Activated CD4-positive, alpha-beta memory T cell treated with anti-CD3 and anti-CD28 coated beads for 36 hours (primary cell): ENCODE measurements at regions not wholly inside any gene's neighbourhood (a gene's known extent, or its start where the extent isn't known, plus 50 kb on each side); places are given as distances from the start of the nearest gene placed in this dataset.
"Not testable (repeated sequence)": the region's sequence is repeated elsewhere in the genome, so short reads cannot be mapped to it uniquely, and the experiment has no call there.

Experiments
- CTCF ChIA-PET: fragments of 350-600 bp; sonication (Branson Sonifier 250); formaldehyde crosslinking; loops from one replicate; lab custom pipeline; 2021; ENCODE audit warnings: antibody characterized with exemption, inconsistent platforms; lab: Charles Lee
- POLR2A ChIA-PET: fragments of 350-600 bp; sonication (Branson Sonifier 250); formaldehyde crosslinking; loops from one replicate; lab custom pipeline; 2021; ENCODE audit warnings: antibody characterized with exemption; lab: Charles Lee
- DNase-seq: peaks from one replicate; pipeline ENCODE4 v3.0.0-alpha.2; 2020
- H3K27ac Mint-ChIP-seq: one replicate; pipeline ENCODE4 v1.8.0; 2021; ENCODE audit warnings: mixed read lengths
- H3K27me3 Mint-ChIP-seq: one replicate; pipeline ENCODE4 v1.8.0; 2021; ENCODE audit warnings: mixed read lengths
- H3K36me3 Mint-ChIP-seq: one replicate; pipeline ENCODE4 v1.8.0; 2021; ENCODE audit warnings: mixed read lengths
- H3K4me1 Mint-ChIP-seq: one replicate; pipeline ENCODE4 v1.8.0; 2021; ENCODE audit warnings: low read depth, mixed read lengths
- H3K4me3 Mint-ChIP-seq: one replicate; pipeline ENCODE4 v1.8.0; 2021; ENCODE audit warnings: mild to moderate bottlenecking, mixed read lengths
- H3K9me3 Mint-ChIP-seq: one replicate; pipeline ENCODE4 v1.8.0; 2021; ENCODE audit warnings: mixed read lengths
- intact Hi-C: fragments of 100-400 bp; cut with micrococcal nuclease; formaldehyde crosslinking; loops from one replicate; pipeline ENCODE4 v1.15.1; 2023

DNA sequence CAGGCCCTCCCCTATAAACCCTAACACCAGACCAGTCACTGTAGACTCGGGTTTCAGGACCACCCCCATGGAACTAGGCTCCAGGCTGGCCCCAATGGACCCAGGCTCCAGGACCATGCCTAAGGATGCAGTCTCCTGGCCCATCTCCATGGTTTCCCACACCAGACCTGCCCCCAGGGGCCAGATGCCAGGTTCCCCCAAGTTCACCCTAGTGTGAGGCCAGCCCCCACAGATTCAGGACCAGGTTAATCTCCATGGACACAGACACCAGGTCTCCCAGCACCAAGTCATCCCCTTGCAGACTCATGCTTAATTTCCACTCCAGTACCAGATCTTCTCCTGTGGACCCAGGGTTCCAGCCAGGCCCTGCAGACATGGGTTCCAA, 103.8 kb upstream of the LANCL2 start:
- no peak overlapping the region for H3K4me3 Mint-ChIP-seq
- intact Hi-C loops: no loop called here
- ChIA-PET CTCF (no interaction called here), POLR2A (no interaction called here)
- no peaks in the 10 kb centered on the region for H3K9me3 Mint-ChIP-seq
- no peaks in the 10 kb centered on the region for H3K36me3 Mint-ChIP-seq
- H3K27ac Mint-ChIP-seq: no peak overlapping the region
- no peak for DNase-seq
- peaks cover 5% of the 10 kb centered on the region for H3K27me3 Mint-ChIP-seq
- H3K4me1 Mint-ChIP-seq: no peaks in the 10 kb centered on the region

DNA sequence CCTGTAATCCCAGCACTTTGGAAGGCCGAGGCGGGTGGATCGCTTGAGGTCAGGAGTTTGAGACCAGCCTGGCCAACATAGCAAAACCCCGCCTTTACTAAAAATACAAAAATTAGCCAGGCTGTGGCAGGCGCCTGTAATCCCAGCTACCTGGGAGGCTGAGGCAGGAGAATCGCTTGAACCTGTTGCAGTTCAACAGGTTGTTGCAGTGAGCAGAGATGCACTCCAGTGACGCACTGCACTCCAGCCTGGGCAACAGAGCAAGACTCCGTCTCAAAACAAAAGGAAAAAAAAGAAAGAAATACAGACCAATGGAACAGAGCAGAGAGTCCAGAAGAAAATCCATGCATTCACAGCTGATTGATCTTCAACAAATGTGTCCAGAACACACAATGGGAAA, 99.8 kb upstream of the LANCL2 start:
- DNase-seq, H3K27ac Mint-ChIP-seq, H3K4me3 Mint-ChIP-seq, H3K36me3 Mint-ChIP-seq, H3K4me1 Mint-ChIP-seq, POLR2A ChIA-PET, intact Hi-C loops, H3K9me3 Mint-ChIP-seq, H3K27me3 Mint-ChIP-seq: not testable (repeated sequence)
- CTCF ChIA-PET: interaction anchor here (0.8 to 3.4 kb wide), 3 partner anchors 10 to 492 kb away, joined by 3 to 27 read pairs (median 4); no protein-coding TSS in a partner anchor

- H3K9me3 Mint-ChIP-seq: no peaks in the 10 kb centered on the region
- H3K4me1 Mint-ChIP-seq: no peaks in the 10 kb centered on the region
- CTCF ChIA-PET: interaction anchor here (3.4 kb wide), 1 partner anchor 11 kb away, joined by 27 read pairs; no protein-coding TSS in a partner anchor
Observed at GRCh38 chr7:55265836-55266642, 99.1 kb upstream of the LANCL2 start.

GRCh38 chr7:55271069-55271626, 94.0 kb upstream of the LANCL2 start:
- no peak for DNase-seq
- CTCF ChIA-PET: interaction anchor here (1.2 to 1.7 kb wide), 5 partner anchors 13 to 497 kb away, joined by 3 to 11 read pairs (median 5); no protein-coding TSS in a partner anchor
- POLR2A ChIA-PET: no interaction called here
- Mint-ChIP-seq H3K9me3 (no peaks in the 10 kb centered on the region), H3K4me1 (no peaks in the 10 kb centered on the region), H3K27me3 (peaks cover 4% of the 10 kb centered on the region), H3K27ac (no peak overlapping the region), H3K4me3 (no peak overlapping the region), H3K36me3 (no peaks in the 10 kb centered on the region)
- intact Hi-C loops: no loop called here

More at GRCh38 chr7:55265836-55266642, 99.1 kb upstream of the LANCL2 start:
- H3K36me3 Mint-ChIP-seq: no peaks in the 10 kb centered on the region
- intact Hi-C loops: no loop called here
- H3K27me3 Mint-ChIP-seq: peaks cover 2% of the 10 kb centered on the region
- DNase-seq: no peak
- no peak overlapping the region for H3K4me3 Mint-ChIP-seq
- no peak overlapping the region for H3K27ac Mint-ChIP-seq
- POLR2A ChIA-PET: no interaction called here

DNA sequence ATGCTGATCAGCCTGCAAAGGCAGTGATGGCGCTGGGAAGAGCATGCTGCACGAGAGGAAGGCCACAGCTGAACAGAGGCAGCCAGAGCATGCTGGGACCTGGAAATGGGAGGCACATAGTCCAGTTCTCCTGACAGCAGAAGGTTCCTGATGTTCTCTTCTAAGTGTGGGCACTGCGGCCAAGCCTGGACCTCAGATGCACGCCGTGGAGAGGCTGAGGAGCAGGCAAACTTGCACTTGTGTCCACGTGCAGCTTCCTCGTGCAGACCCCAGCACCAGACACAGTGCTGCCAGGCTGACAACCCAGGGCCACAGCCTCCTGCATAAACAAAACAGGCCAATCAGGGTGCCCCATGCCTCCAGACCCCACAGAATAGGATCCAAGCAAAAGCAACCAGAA, 93.5 kb upstream of the LANCL2 start:
- Mint-ChIP-seq H3K4me3 (no peak overlapping the region), H3K4me1 (no peaks in the 10 kb centered on the region), H3K27ac (no peak overlapping the region), H3K27me3 (peaks cover 4% of the 10 kb centered on the region), H3K36me3 (no peaks in the 10 kb centered on the region), H3K9me3 (no peaks in the 10 kb centered on the region)
- intact Hi-C loops: no loop called here
- no peak for DNase-seq
- ChIA-PET POLR2A (no interaction called here), CTCF (interaction anchor here (1.5 to 1.7 kb wide), 2 partner anchors 16 to 144 kb away, joined by 5 to 11 read pairs; no protein-coding TSS in a partner anchor)

- no peaks in the 10 kb centered on the region for H3K36me3 Mint-ChIP-seq
- H3K9me3 Mint-ChIP-seq: no peaks in the 10 kb centered on the region
- CTCF ChIA-PET: interaction anchor here (0.7 to 1.7 kb wide), 2 partner anchors 18 to 143 kb away, joined by 3 to 5 read pairs; no protein-coding TSS in a partner anchor
- H3K4me3 Mint-ChIP-seq: no peak overlapping the region
- H3K4me1 Mint-ChIP-seq: no peaks in the 10 kb centered on the region
- POLR2A ChIA-PET: no interaction called here
- peaks cover 4% of the 10 kb centered on the region for H3K27me3 Mint-ChIP-seq
- intact Hi-C loops: no loop called here
- no peak for DNase-seq
- H3K27ac Mint-ChIP-seq: no peak overlapping the region
Observed at GRCh38 chr7:55272328-55272727, 92.8 kb upstream of the LANCL2 start.

DNA sequence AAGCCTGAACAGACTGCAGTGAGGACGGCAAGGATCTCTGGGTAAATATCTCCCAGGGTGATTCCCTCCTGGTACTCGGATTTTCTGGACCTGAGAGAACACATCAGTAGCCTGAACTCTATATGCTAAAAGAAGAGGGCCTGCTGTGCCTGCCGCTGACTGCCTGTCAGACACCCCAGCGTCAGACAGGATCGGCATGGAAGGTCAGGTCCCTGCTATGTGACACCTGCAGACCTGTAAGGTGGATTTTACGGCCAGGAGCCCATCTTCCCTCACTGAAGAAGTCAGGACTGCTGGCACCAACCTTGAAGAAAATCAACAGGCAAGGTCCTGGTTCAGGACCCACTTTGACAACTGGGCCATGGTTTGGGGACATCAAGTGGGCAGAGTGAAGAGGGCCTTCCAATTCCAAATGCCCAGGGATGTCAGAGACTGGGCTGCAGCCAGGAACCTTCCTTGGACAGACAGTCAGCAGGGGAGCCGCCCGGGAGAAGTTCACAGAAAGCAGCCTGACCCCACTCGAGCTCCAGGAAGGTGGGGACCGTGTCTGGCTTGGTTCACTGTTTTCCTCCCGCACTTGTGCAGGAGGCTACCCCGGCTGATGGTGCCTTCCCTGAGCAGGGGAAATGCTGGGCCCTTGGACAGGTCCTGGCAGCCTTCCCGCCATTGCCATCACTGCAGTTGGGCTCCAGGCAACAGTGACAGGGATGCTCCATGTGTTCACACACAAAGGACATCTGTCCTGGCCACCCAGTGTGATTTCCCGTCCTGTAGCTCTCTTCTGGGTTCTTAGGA, 91.8 kb upstream of the LANCL2 start:
- CTCF ChIA-PET: interaction anchor here (1.7 kb wide), 1 partner anchor 142 kb away, joined by 5 read pairs; no protein-coding TSS in a partner anchor
- H3K4me3 Mint-ChIP-seq: no peak overlapping the region
- H3K27ac Mint-ChIP-seq: no peak overlapping the region
- H3K27me3 Mint-ChIP-seq: peaks cover 7% of the 10 kb centered on the region
- H3K36me3 Mint-ChIP-seq: no peaks in the 10 kb centered on the region
- DNase-seq: no peak
- POLR2A ChIA-PET: no interaction called here
- no peaks in the 10 kb centered on the region for H3K9me3 Mint-ChIP-seq
- intact Hi-C loops: no loop called here
- no peaks in the 10 kb centered on the region for H3K4me1 Mint-ChIP-seq

GRCh38 chr7:55274156-55274555, 91.0 kb upstream of the LANCL2 start:
- peaks cover 7% of the 10 kb centered on the region for H3K27me3 Mint-ChIP-seq
- H3K9me3 Mint-ChIP-seq: no peaks in the 10 kb centered on the region
- H3K27ac Mint-ChIP-seq: no peak overlapping the region
- H3K36me3 Mint-ChIP-seq: no peaks in the 10 kb centered on the region
- CTCF ChIA-PET: interaction anchor here (9.5 kb wide), 1 partner anchor 140 kb away, joined by 135 read pairs; no protein-coding TSS in a partner anchor
- intact Hi-C loops: no loop called here
- POLR2A ChIA-PET: no interaction called here
- DNase-seq: no peak
- H3K4me1 Mint-ChIP-seq: no peaks in the 10 kb centered on the region
- no peak overlapping the region for H3K4me3 Mint-ChIP-seq

DNA sequence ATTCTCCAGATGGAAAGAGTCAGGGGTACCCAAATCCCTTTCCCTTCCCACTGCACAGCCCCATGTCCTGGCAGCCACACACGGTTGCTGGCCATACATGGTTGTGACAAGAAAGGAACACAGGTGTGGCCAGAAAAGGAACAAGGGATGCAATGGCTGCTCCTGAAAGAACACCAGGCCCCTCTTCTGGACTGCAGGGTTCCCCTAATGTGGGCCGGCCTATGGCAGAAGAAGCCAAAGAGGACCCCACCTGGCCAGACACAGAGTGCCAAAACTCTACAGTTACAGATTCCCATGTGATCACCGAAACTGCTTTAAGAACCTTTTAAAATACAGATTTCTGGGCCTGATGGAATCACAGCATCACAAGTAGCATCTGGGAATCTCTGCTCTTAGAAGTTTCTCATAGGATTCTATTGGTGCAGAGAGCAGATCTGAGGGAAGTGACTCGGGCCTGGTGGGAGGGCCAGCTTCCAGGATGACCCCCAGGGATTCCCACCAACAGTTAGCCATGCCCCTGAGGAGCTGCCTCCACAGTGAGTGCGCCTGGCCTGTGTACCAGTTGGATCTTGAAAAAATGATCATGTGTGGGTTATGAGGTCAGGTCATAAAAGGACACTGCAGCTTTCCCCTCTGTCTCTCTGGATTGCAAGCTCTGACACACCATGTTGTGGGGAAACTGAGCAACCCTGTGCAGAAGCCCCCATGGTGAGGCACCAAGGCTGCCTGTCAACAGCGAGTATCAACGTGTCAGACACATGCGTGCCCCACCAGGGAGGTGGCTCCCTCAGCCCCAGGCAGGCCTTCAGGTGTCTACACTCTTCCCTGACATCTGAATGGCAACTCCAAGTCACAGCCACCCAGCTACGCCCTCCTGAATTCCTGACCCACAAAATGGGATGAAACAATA, 89.6 kb upstream of the LANCL2 start:
- DNase-seq: no peak
- ChIA-PET POLR2A (no interaction called here), CTCF (interaction anchor here (1.0 to 9.5 kb wide), 4 partner anchors 20 to 502 kb away, joined by 4 to 135 read pairs (median 6); no protein-coding TSS in a partner anchor)
- no peaks in the 10 kb centered on the region for H3K36me3 Mint-ChIP-seq
- no peaks in the 10 kb centered on the region for H3K9me3 Mint-ChIP-seq
- no peak overlapping the region for H3K27ac Mint-ChIP-seq
- H3K4me1 Mint-ChIP-seq: no peaks in the 10 kb centered on the region
- no peak overlapping the region for H3K4me3 Mint-ChIP-seq
- H3K27me3 Mint-ChIP-seq: peaks cover 7% of the 10 kb centered on the region
- intact Hi-C loops: no loop called here

GRCh38 chr7:55276572-55277295, 88.4 kb upstream of the LANCL2 start:
- ChIA-PET CTCF (interaction anchor here (1.0 to 9.5 kb wide), 6 partner anchors 21 to 503 kb away, joined by 4 to 135 read pairs (median 6); no protein-coding TSS in a partner anchor), POLR2A (no interaction called here)
- Mint-ChIP-seq H3K4me3 (no peak overlapping the region), H3K27me3 (peaks cover 3% of the 10 kb centered on the region), H3K27ac (no peak overlapping the region), H3K9me3 (no peaks in the 10 kb centered on the region), H3K36me3 (no peaks in the 10 kb centered on the region), H3K4me1 (no peaks in the 10 kb centered on the region)
- DNase-seq: no peak
- intact Hi-C loops: no loop called here
